Cardiac muscle cell (in vitro differentiated cells and primary cell): ENCODE measurements at regions not wholly inside any gene's neighbourhood (a gene's known extent, or its start where the extent isn't known, plus 50 kb on each side); places are given as distances from the start of the nearest gene placed in this dataset.

Source experiments
- DNase-seq, 2 donors: peaks; one replicate each; pipeline versions ENCODE4 v3.0.0 to v3.0.0-alpha.2; 2010 to 2017; ENCODE audit warnings: low read depth in 1 of 2, low spot score in 1 of 2
- H3K27ac ChIP-seq: fragments of 200-600 bp; sonication (generic); 2 replicates; pipeline ENCODE4 v1.5.1; 2016
- H3K27me3 ChIP-seq: fragments of 200-600 bp; sonication (generic); 2 replicates; pipeline ENCODE4 v1.6.0; 2016; ENCODE audit warnings: control low read depth
- H3K36me3 ChIP-seq: fragments of 200-600 bp; sonication (generic); 2 replicates; pipeline ENCODE4 v1.5.1; 2016; ENCODE audit warnings: control low read depth
- H3K4me1 ChIP-seq: fragments of 200-600 bp; sonication (generic); 2 replicates; pipeline ENCODE4 v1.8.1; 2017; ENCODE audit warnings: low read depth, mild to moderate bottlenecking, mixed run types
- H3K4me3 ChIP-seq: fragments of 200-600 bp; sonication (generic); 2 replicates; pipeline ENCODE4 v1.5.1; 2016; ENCODE audit warnings: mild to moderate bottlenecking
- H3K9me3 ChIP-seq: fragments of 200-600 bp; sonication (generic); 2 replicates; pipeline ENCODE4 v1.5.1; 2017; ENCODE audit warnings: low read depth, mild to moderate bottlenecking, control low read depth
- TF ChIP-seq, protein P1 (sequence below): IDR thresholded peaks from 2 replicates; pipeline ENCODE4 v1.5.1; 2012; ENCODE audit warnings: low read depth, mild to moderate bottlenecking, low read length

DNA sequence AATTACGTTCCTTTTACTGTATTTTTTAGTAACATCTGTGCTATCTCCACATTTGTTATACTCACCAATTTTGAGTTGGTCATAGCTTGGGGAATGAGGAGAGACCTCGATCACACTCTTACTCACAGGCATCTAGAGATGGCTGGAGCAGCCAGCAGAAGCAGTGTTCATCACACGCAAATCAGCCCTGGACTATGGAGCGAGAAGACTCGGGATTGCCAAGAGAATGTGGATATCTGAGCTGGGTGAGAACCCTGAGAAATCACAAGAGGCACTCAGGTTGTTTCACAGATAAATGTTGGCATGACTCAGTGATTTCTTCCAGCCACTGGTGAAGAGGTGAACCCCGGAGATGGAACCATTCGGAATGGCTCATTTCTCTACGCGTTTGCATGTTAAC lies 820.1 kb upstream of the IGFBP3 start:
- H3K36me3 ChIP-seq: no peaks in the 10 kb centered on the region
- H3K4me1 ChIP-seq: peaks cover 9% of the 10 kb centered on the region
- TF ChIP-seq, protein P1, sequence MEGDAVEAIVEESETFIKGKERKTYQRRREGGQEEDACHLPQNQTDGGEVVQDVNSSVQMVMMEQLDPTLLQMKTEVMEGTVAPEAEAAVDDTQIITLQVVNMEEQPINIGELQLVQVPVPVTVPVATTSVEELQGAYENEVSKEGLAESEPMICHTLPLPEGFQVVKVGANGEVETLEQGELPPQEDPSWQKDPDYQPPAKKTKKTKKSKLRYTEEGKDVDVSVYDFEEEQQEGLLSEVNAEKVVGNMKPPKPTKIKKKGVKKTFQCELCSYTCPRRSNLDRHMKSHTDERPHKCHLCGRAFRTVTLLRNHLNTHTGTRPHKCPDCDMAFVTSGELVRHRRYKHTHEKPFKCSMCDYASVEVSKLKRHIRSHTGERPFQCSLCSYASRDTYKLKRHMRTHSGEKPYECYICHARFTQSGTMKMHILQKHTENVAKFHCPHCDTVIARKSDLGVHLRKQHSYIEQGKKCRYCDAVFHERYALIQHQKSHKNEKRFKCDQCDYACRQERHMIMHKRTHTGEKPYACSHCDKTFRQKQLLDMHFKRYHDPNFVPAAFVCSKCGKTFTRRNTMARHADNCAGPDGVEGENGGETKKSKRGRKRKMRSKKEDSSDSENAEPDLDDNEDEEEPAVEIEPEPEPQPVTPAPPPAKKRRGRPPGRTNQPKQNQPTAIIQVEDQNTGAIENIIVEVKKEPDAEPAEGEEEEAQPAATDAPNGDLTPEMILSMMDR: no peak
- no peaks in the 10 kb centered on the region for H3K27me3 ChIP-seq
- no peak for DNase-seq
- H3K27ac ChIP-seq: no peak overlapping the region
- H3K4me3 ChIP-seq: no peak overlapping the region
- no peaks in the 10 kb centered on the region for H3K9me3 ChIP-seq

DNA sequence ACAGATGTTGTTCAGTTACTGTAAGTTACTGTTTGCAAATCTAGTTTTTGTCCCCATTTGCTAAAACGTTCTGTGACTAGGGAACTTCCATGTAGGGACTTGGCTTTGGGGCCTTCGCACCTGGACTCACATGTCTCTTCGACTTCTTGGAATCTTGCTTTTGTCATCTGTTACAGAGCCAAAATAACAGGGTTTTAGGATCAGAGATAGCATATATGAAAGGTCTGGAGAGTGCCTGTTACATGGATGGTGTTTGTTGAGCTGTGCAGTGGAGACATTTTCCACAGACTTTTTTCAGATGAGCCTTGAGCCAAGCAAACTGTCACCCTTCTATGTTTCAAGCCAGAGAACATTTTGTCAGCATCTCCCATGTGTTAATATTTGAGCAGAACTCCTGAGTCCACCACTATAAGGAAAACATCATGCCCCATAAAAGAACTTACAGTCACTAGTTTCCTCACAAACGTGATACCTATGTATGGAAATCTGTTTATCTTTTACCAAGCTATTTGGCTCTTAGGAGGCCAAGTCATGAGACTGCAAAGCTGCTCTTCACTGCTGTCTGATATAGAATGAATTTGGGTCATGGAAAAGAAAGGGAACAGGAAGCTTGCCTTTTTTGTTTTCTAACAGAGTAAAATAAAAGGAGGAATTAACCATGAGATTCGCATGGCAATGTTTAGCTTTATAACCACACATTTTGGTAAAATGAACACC lies 818.6 kb upstream of the IGFBP3 start:
- TF ChIP-seq, protein P1: no peak
- DNase-seq: no peak
- Histone ChIP-seq H3K4me1 (no peaks in the 10 kb centered on the region), H3K4me3 (no peak overlapping the region), H3K27me3 (no peaks in the 10 kb centered on the region), H3K27ac (no peak overlapping the region), H3K9me3 (no peaks in the 10 kb centered on the region), H3K36me3 (no peaks in the 10 kb centered on the region)

DNA sequence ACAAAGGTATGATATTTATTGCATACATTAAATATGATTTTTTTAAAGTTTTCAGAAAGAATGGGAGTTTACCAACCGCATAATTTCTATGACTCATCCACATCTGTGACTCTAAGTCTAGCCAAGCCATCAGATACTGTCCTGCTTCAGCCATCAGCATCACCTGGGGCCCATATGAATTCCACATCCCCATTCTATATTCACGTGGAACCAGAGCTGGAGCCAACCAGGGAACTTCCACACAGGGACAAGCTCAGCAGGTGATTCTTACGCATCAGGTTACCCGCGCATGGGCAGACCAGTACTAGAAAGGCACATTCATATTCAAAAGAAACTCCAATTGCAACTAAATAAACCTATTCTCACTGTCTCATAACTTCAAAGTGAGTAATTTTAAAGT lies 817.7 kb upstream of the IGFBP3 start:
- no peaks in the 10 kb centered on the region for H3K27me3 ChIP-seq
- no peak overlapping the region for H3K27ac ChIP-seq
- no peaks in the 10 kb centered on the region for H3K9me3 ChIP-seq
- no peaks in the 10 kb centered on the region for H3K36me3 ChIP-seq
- no peak for DNase-seq
- no peaks in the 10 kb centered on the region for H3K4me1 ChIP-seq
- TF ChIP-seq, protein P1: no peak
- no peak overlapping the region for H3K4me3 ChIP-seq

DNA sequence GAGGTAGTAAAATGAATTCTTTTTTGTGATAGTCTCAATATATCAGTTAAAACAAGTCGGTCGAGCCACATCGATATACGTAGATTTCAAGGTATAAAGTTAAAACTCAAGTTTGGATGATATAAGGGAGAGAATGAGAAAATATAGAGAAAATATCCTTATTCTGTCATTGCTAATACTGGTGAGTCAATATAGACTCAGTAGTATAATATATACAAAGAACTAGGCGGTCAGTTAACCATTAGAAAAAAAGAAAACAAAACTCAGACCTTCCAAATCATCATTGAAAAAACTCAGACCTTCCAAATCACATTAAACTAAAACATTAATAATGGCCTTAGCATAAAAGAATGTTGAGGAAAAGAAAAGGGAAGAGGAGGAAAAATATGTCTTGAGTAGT lies 817.1 kb upstream of the IGFBP3 start:
- no peak overlapping the region for H3K27ac ChIP-seq
- no peaks in the 10 kb centered on the region for H3K36me3 ChIP-seq
- H3K4me1 ChIP-seq: no peaks in the 10 kb centered on the region
- no peaks in the 10 kb centered on the region for H3K27me3 ChIP-seq
- TF ChIP-seq, protein P1: no peak
- no peak for DNase-seq
- H3K4me3 ChIP-seq: no peak overlapping the region
- H3K9me3 ChIP-seq: no peaks in the 10 kb centered on the region

DNA sequence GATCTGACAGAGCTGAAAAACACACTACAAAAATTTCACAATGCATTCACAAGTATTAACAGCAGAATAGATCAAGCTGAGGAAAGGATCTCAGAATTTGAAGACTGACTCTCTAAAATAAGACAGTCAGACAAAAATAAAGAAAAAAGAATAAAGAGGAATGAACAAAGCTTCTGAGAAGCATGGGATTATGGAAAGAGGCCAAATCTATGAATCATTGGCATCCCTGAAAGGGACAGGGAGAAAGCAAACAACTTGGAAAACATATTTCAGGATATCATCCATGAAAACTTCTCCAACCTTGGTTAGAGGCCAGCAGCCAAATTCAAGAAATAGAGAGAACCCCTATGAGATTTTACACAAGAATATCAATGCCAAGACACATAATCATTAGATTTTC lies 804.8 kb upstream of the IGFBP3 start:
- H3K9me3 ChIP-seq: no peaks in the 10 kb centered on the region
- no peaks in the 10 kb centered on the region for H3K27me3 ChIP-seq
- no peaks in the 10 kb centered on the region for H3K36me3 ChIP-seq
- peak in 1 of 2 donors; percentile 52 for DNase-seq
- no peak overlapping the region for H3K4me3 ChIP-seq
- TF ChIP-seq, protein P1: no peak
- H3K4me1 ChIP-seq: no peaks in the 10 kb centered on the region
- H3K27ac ChIP-seq: no peak overlapping the region
